GM12891 (cell line): ENCODE measurements at regions not wholly inside any gene's neighbourhood (a gene's known extent, or its start where the extent isn't known, plus 50 kb on each side); places are given as distances from the start of the nearest gene placed in this dataset.

Experiments used
- DNase-seq: peaks from one replicate; pipeline ENCODE4 v3.0.0; 2011; ENCODE audit warnings: low spot score; ENCODE audit not compliant: insufficient read length
- FAIRE-seq: peaks from 2 replicates; lab custom pipeline; 2011; peaks lifted over from hg19 to GRCh38; lab: Jason Lieb, UNC
- PAX5 ChIP-seq: IDR thresholded peaks from 2 replicates; pipeline ENCODE4 v1.6.1; 2011; ENCODE audit warnings: low read length, moderate library complexity, mild to moderate bottlenecking; ENCODE audit not compliant: insufficient read depth, severe bottlenecking
- POLR2A ChIP-seq: IDR thresholded peaks from 2 replicates; pipeline ENCODE4 v1.6.1; 2011; ENCODE audit warnings: low read depth, low read length, control low read depth
- POLR2AphosphoS5 ChIP-seq: IDR thresholded peaks from 2 replicates; pipeline ENCODE4 v1.6.1; 2011; ENCODE audit warnings: low read depth, low read length, control low read depth
- POU2F2 ChIP-seq: IDR thresholded peaks from 2 replicates; pipeline ENCODE4 v1.6.1; 2011; ENCODE audit warnings: low read depth, mild to moderate bottlenecking, control low read depth, low read length, moderate library complexity
- SPI1 ChIP-seq: IDR thresholded peaks from 2 replicates; pipeline ENCODE4 v1.6.1; 2011; ENCODE audit warnings: low read depth, low read length, control low read depth
- TAF1 ChIP-seq: IDR thresholded peaks from 2 replicates; pipeline ENCODE4 v1.6.1; 2011; ENCODE audit warnings: low read depth, low read length, control low read depth

GRCh38 chr13:22427066-22427465 is 753.7 kb upstream of the SGCG start:
- no peak for TF ChIP-seq POU2F2
- no peak for FAIRE-seq

GRCh38 chr13:22427783-22428182 is 753.0 kb upstream of the SGCG start:
- no peak for TF ChIP-seq POLR2AphosphoS5
- no peak for TF ChIP-seq POLR2A
- no peak for TF ChIP-seq SPI1
- TF ChIP-seq TAF1 = no peak
- TF ChIP-seq PAX5 = no peak
- no peak for TF ChIP-seq POU2F2
- DNase-seq = no peak
- no peak for FAIRE-seq

More at GRCh38 chr13:22427066-22427465, 753.7 kb upstream of the SGCG start:
- DNase-seq = no peak

- FAIRE-seq = no peak
- no peak for DNase-seq
- no peak for TF ChIP-seq POU2F2
- TF ChIP-seq POLR2A = no peak
- no peak for TF ChIP-seq POLR2AphosphoS5
- no peak for TF ChIP-seq SPI1
- TF ChIP-seq TAF1 = no peak
- no peak for TF ChIP-seq PAX5
These were observed 752.5 kb upstream of the SGCG start for GRCh38 chr13:22428188-22428828.

GRCh38 chr13:22432690-22433089 is 748.1 kb upstream of the SGCG start:
- TF ChIP-seq POLR2AphosphoS5 = no peak
- TF ChIP-seq PAX5 = no peak
- TF ChIP-seq TAF1 = no peak
- no peak for TF ChIP-seq SPI1
- no peak for TF ChIP-seq POU2F2
- no peak for TF ChIP-seq POLR2A
- DNase-seq (no peak), FAIRE-seq (no peak)

DNA sequence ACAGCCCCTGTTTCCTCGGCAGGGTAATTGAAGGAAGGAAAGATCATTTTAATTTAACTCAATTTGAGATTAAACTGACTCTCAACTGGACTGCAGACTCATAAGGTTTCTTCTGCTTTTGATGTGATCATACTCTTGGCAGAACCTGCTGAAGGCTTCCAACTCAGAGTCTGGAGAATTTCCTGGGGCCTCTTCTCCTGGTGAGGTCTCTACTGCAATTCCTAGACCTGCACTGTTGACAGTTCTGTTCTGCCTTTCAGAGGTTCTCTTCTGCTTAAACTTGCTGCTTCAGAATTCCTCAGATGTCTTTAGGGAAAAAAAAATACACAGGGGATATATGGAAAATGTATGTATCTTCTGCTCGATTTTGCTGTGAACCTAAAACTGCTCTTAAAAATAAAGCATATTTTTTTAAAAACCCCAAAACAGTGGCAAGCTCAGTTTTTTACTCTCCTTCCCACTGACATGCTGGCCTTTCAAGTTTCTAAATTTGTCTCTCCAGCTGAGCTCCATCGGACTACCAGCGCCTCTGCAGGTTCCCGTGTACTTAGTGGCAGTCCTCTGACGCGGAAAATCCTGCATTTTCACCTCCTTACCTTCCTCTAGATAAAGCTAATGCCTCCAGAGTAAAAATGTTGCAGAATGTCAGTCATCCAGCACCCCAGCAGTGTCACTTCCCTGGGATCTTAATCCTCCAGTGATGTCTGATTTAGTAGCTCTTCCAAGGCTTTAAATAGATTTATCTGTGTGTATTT is 733.5 kb upstream of the SGCG start:
- FAIRE-seq = no peak
- TF ChIP-seq SPI1 (no peak), POLR2A (no peak), PAX5 (no peak), TAF1 (no peak), POU2F2 (no peak), POLR2AphosphoS5 (no peak)
- no peak for DNase-seq

- no peak for FAIRE-seq
- no peak for TF ChIP-seq POLR2A
- no peak for TF ChIP-seq SPI1
- no peak for TF ChIP-seq POU2F2
- no peak for DNase-seq
These were observed 731.5 kb upstream of the SGCG start for GRCh38 chr13:22449251-22449650.

DNA sequence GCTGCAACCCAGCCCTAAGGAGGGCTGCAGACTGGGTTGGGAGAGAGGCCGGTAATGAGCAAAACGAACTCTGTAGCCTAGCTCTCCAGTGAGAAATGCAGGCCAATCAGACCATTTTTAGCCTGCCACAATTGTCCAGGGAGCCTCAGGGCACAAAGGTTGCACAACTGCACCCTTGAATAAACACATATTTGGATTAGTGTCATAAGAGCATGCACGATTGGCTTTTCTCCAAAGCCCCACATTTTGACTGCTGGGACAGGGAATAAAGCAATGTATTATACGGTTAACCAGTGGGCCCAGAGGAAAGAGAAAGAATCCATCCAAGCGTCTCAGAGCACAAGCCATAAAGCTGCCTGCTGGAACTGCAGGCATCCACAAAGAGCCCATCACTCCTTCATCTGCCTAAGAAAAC is 729.4 kb upstream of the SGCG start:
- no peak for TF ChIP-seq POLR2A
- TF ChIP-seq POLR2AphosphoS5 = no peak
- DNase-seq (no peak), FAIRE-seq (no peak)

- FAIRE-seq (no peak), DNase-seq (no peak)
- TF ChIP-seq POLR2AphosphoS5 = no peak
- TF ChIP-seq POU2F2 = no peak
- TF ChIP-seq SPI1 = no peak
- no peak for TF ChIP-seq PAX5
- no peak for TF ChIP-seq TAF1
- TF ChIP-seq POLR2A = no peak
These were observed 726.2 kb upstream of the SGCG start for GRCh38 chr13:22454586-22454985.

- DNase-seq (no peak), FAIRE-seq (no peak)
- no peak for TF ChIP-seq POLR2AphosphoS5
- TF ChIP-seq PAX5 = no peak
- no peak for TF ChIP-seq TAF1
- TF ChIP-seq SPI1 = no peak
These were observed 725.7 kb upstream of the SGCG start for GRCh38 chr13:22455036-22455435.

- FAIRE-seq (no peak), DNase-seq (no peak)
- TF ChIP-seq POLR2A = no peak
- no peak for TF ChIP-seq PAX5
- no peak for TF ChIP-seq POLR2AphosphoS5
- no peak for TF ChIP-seq POU2F2
- TF ChIP-seq TAF1 = no peak
- no peak for TF ChIP-seq SPI1
These were observed 718.8 kb upstream of the SGCG start for GRCh38 chr13:22461854-22462490.
